Uterus (tissue), 2 donors: ENCODE measurements at regions not wholly inside any gene's neighbourhood (a gene's known extent, or its start where the extent isn't known, plus 50 kb on each side); places are given as distances from the start of the nearest gene placed in this dataset.

Source experiments
- CTCF ChIP-seq, 4 experiments: fragments of 200-600 bp in 2 of 4; fragments of 450-650 bp in 2 of 4; sonication (generic) in 2 of 4; IDR thresholded peaks; one replicate each; pipeline ENCODE4 v1.5.1; 2016 to 2019; ENCODE audit warnings: antibody characterized with exemption in 4 of 4, mild to moderate bottlenecking in 2 of 4, moderate library complexity in 1 of 4
- POLR2A ChIP-seq, 2 donors: fragments of 450-650 bp; IDR thresholded peaks; one replicate each; pipeline ENCODE4 v1.6.1; 2016; ENCODE audit warnings: antibody characterized with exemption in 2 of 2, mild to moderate bottlenecking in 1 of 2, moderate library complexity in 1 of 2

GRCh38 chr9:79885093-79885857, 313.5 kb downstream of the TLE4 start:
- no peak for TF ChIP-seq CTCF (IDR thresholded peaks at IDR 0.05)
- no peak for TF ChIP-seq POLR2A (IDR thresholded peaks at IDR 0.05)
